GM19240 (cell line): ENCODE measurements at regions not wholly inside any gene's neighbourhood (a gene's known extent, or its start where the extent isn't known, plus 50 kb on each side); places are given as distances from the start of the nearest gene placed in this dataset.
A peak's percentile ranks its signal among the peaks of the same experiment; 100 is the strongest.
"Not testable (repeated sequence)": the region's sequence is repeated elsewhere in the genome, so short reads cannot be mapped to it uniquely, and the experiment has no call there.

Source experiments
- DNase-seq: peaks from one replicate; pipeline ENCODE4 v3.0.0; 2011; ENCODE audit warnings: low spot score; ENCODE audit not compliant: insufficient read length

DNA sequence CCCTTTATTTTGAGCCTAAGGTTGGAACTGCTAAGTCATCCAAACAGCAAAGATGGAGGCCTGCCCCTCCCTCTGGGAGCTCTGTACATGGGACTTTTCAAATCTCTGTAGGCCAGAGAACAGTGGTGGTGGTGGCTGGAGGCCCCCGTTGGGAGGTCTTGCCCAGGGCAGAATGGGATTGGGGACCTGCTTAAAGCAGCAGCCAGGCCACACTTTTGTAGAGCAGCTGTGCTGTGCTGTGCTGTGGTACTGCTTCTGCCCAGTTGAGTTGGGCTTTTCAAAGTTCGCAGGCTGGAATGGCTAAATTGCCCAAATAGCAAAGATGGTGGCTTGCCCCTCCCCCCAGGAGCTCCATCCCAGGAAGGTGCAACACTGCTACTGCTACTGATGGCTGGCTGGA, 147.5 kb upstream of the TACR3 start:
- no peak for DNase-seq

DNA sequence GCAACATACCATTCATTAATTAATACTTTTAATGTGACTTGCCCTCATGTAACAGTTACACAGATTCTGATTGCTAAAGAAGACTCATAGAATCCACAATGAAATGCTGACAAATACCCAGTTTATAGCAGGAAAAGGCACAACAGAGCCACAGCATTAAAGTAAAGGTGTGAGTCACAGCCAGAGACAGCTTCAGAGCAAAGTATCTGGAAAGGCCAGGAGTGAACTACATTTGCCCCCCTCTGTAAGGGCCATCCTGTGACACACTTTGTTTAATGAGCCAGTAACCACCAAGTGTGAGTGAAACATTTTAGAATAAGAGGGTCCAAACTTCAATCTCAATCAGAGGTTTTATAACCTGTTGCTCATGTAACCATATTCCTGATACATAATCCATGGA, 133.8 kb upstream of the TACR3 start:
- no peak for DNase-seq

DNA sequence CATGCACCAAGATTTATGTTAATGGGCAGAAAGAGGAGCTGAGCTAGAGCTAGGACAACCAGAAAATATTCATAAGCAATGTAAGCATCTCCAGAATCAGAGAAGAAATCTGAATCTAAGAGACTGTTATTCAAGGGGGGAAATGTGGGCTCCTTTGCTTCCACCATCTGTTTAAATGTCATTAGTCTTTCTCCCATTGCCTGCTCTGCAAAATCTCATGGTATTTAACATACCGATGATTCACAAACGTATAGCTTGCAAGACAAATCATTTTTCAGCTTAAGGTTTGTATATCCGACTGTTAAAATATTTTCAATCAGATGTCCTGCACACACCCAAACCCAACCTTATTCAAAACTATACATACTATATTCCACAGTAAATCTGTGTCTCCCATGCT, 133.4 kb upstream of the TACR3 start:
- DNase-seq: no peak

DNA sequence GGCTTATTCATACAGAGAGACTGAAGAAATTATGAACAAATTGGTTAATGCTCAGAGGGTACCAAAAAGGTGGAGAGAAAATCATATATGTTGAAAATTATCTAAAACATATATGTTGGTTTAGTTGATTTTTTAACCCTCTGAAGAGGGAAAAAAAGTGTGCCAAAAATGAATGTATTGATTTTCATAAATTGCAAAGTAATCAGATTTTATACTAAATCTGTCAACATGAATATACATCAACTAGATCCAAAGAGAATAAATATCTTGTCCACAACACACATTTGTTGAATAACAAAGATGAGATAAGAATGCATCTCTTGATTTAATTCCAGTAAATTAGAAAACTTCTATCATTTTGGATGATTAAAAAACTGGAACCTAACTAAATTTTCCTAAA, 125.3 kb upstream of the TACR3 start:
- DNase-seq: no peak

DNA sequence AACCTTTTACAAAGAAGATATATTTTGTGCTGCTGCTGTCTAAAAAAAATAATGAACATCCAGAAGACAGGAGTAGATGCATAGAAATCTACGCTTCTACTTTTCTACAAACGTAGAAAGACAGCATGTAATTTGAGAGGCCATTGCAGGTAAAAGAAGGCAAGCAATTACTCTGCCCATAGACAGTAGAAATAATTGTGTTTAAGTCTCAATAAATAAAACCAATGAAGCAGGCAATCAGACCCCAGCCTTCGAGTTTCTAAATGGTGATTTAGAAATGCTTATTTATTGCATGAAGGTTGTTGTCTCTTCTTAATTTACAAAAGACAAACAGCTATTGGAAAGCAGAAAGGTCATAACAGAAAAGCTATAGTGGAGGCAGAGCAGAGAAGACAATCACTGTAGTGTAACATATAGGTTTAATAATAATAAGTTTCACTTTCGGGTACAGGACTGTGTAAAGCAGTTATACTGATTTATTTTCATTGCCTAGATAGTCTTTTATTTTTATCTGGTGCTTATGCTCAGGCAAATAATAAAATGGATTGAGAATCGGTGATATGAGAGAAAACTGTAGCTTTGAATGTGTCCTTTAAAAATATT, 123.0 kb upstream of the TACR3 start:
- no peak for DNase-seq

DNA sequence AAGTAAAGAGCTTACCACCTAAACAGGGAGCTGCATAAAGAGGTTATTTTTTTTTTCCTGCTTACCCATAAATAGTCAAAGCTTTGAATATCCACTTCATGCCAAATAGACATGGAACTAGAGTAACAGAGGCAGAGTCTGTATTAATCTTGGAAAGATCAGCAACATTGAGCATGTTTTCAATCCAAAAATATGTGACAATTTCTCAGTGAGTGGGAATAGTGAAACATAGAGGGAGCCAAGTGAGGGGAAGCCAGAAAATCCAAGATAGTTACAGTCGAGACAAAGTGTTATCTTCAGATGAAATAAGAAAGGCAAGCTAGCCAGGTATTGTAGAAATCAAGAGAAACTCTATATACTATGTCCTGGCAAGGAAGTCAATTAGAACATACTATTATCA, 122.3 kb upstream of the TACR3 start:
- DNase-seq: no peak

DNA sequence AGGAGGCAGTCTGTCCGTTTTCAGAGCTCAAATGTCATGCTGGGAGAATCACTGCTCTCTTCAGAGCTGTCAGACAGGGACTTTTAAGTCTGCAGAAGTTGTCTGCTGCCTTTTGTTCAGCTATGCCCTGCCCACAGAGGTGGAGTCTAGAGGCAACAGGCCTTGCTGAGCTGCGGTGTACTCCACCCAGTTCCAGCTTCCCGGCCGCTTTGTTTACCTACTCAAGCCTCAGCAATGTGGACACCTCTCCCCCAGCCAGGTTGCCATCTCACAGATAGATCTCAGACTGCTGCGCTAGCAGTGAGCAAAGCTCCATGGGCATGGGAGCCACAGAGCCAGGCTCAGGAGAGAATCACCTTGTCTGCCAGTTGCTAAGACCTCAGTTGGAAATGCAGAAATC, 90.5 kb upstream of the TACR3 start:
- not testable (repeated sequence) for DNase-seq

DNA sequence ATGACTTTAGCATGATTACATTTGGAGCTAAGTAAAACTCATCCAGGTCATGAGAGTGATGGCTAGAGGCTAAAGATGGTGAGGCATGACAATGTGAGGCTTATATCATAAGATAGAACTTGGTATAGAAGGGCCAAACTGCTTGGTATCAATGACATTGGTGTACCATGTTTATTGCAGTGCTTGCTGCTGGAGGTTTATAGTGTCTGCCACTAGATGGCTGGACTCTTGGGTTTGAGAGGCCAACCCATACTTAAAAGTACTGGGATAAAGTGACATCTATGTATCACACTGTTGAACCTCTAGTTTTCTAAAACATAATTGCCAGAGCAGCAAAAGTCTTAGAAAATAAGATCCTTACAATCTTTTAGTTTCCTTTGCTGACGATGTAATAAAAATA, 83.0 kb upstream of the TACR3 start:
- DNase-seq: no peak

DNA sequence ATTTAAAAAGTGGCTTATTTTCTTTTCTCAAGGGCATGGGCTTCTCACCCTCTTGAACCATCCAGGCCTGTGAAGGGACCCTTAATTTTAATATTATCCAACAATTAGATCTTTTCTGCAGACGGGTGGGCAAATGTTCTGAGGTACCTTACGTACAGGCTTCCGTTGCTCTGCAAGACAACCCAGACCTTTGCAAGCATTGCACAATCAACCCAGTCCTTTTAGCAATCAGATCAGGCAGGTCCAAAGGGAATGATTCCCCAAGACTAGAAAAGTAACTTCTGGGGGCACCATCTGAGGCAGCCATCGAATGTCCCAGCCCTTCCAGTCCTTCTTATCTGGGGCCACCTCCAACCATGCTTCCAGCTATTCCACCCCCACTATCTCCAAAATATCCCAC, 67.3 kb upstream of the TACR3 start:
- no peak for DNase-seq

DNA sequence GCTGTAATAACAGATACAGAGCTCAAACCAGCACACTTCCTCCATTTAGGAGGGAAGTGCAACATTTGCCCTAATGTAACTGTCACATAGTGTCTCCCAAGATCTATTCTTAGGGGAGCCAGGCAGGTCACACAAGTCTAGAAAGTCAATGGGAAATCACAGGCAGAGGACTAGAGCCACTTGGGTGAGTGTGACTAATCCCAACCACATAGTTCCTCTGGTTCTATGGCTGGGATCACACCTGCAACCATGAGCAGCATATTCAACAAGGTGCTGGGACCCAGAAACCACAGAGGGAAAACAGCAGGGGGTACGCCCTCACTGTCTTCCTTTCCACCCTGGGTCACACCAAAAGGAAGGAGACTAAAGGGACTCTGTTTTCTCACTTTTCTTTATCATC, 66.8 kb upstream of the TACR3 start:
- no peak for DNase-seq

DNA sequence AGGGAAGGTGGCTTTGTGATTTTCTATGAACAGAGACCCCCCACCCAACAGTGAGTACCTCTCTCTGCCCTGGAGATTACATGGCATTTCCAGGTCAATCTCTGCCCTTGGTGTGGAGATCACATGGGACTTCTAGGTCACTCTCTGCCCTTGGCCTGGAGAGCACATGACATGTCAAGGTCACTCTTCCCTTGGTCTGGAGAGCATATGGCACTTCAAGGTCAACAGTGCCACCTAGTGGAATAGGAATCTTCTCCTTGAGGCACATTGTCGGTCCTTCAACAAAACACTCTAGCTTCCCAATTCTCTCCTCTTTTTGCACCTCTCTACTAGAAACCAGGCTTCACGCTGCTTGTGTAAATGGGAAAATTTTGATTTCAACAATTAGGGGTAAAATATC, 66.2 kb upstream of the TACR3 start:
- DNase-seq: peak; percentile 1

DNA sequence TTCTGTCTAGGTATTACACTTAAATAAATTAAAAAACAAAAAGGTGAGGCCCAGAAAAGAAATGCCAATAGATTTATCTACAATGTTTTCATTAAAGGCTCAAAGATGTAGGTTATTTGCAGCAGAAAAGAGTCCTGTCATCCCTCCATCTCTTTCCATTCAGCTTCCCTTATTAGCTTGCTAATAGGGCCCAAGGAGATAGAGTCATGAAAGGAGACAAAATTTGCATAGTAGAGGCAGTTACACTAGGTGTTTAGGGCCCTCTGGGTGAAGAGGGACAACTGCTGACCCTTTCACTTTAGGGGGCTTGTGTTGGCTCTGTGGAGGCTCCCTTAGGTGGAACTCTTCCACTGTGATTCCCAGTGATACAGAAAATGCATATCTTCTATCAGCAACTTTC, 58.4 kb upstream of the TACR3 start:
- no peak for DNase-seq

DNA sequence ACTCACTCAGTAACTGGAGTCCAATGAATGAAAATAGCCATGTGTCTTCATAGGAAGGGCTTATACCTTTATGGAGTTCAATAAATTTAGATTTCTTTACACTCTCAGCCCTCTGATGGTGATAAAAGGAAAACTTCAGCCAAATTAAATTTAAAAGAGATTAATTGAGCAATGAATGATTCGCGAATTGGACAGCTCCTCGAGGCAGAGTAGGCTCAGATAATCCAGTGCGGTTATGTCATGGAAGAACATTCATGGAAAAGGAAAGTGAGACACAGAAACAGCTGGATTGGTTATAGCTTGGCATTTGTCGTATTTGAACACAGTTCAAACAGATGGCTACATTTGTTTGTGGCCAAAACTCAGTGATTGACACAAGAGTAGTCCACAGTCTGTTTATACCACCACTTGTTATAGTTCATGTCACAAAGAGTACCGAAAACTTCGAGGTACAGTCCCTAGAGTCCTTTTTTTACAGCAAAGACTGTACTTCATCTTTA, 54.6 kb upstream of the TACR3 start:
- DNase-seq: no peak

DNA sequence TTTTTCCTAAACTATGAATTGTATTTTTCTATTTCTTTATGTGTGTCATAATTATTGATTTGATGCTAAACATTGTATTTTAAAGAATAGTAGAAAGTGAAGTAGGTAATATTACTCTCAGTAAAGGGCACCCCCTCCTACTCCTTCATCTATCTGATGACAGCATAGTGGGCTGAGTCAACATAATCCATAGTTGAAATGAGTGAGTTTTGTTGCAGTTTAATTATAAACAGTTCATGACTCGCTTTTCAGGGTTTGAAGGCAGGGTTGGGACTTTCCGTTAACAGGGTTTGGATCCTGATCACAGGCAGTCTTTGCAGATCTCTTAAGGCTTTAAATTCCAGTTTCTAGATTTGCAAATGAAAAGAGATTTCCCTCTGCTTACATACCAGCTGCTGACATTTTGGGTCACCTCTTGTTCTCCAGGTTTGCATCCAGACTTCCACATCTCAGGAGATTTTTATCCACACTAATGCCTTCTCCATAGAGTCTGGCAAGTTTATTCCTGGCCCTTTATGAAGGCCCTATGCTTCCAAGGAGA, 54.0 kb upstream of the TACR3 start:
- DNase-seq: no peak
